ENCODE measurements at regions not wholly inside any gene's neighbourhood (a gene's known extent, or its start where the extent isn't known, plus 50 kb on each side); places are given as distances from the start of the nearest gene placed in this dataset.

GRCh38 chr20:39252035-39252434 is 289.9 kb downstream of the DHX35 start:
- no peaks in the 10 kb centered on the region for H3K4me1 Mint-ChIP-seq
- H3K36me3 Mint-ChIP-seq = no peaks in the 10 kb centered on the region
- ChIA-PET CTCF (interaction anchor here (1.4 kb wide), 2 partner anchors 13 to 17 kb away, joined by 4 to 5 read pairs; no protein-coding TSS in a partner anchor), POLR2A (no interaction called here)
- H3K9me3 Mint-ChIP-seq = no peaks in the 10 kb centered on the region
- no peak overlapping the region for H3K4me3 Mint-ChIP-seq
- TF ChIP-seq ZNF532 (CRISPR knock-in tag; IDR thresholded peaks at IDR 0.05; ENCODE audit: borderline replicate concordance) (no peak), CTCF (IDR thresholded peaks at IDR 0.05) (no peak), ZNF416 (CRISPR knock-in tag; IDR thresholded peaks at IDR 0.05) (no peak), ETV6 (CRISPR knock-in tag; IDR thresholded peaks at IDR 0.05) (no peak), ZNF232 (CRISPR knock-in tag; IDR thresholded peaks at IDR 0.05) (no peak), TCF7 (CRISPR knock-in tag; IDR thresholded peaks at IDR 0.05; ENCODE audit: low read depth) (no peak), MXD4 (CRISPR knock-in tag; IDR thresholded peaks at IDR 0.05; ENCODE audit: borderline replicate concordance) (no peak)
- no peaks in the 10 kb centered on the region; the same call in 1 of the 2 replicates for H3K27me3 Mint-ChIP-seq (ENCODE audit: low read depth)
- no peak overlapping the region for H3K27ac Mint-ChIP-seq
- ATAC-seq (no peak), DNase-seq (ENCODE audit: low spot score) (no peak)

GRCh38 chr20:39249798-39250197 is 287.7 kb downstream of the DHX35 start:
- TF ChIP-seq USF1 (CRISPR knock-in tag; IDR thresholded peaks at IDR 0.05) (no peak), ZMAT4 (CRISPR knock-in tag; IDR thresholded peaks at IDR 0.05) (no peak), OVOL2 (CRISPR knock-in tag; IDR thresholded peaks at IDR 0.05; ENCODE audit: borderline replicate concordance) (no peak), CDX4 (CRISPR knock-in tag; IDR thresholded peaks at IDR 0.05; ENCODE audit: borderline replicate concordance) (no peak), NR3C1 (CRISPR knock-in tag; conservative IDR thresholded peaks at IDR 0.05; ENCODE audit: low read depth) (no peak), SMAD4 (CRISPR knock-in tag; IDR thresholded peaks at IDR 0.05) (no peak), ZNF138 (CRISPR knock-in tag; conservative IDR thresholded peaks at IDR 0.05) (no peak), ZNF416 (CRISPR knock-in tag; IDR thresholded peaks at IDR 0.05) (no peak), TCF7 (CRISPR knock-in tag; IDR thresholded peaks at IDR 0.05; ENCODE audit: low read depth) (no peak), FOXJ3 (CRISPR knock-in tag; IDR thresholded peaks at IDR 0.05; ENCODE audit: borderline replicate concordance) (no peak), STAT6 (CRISPR knock-in tag; conservative IDR thresholded peaks at IDR 0.05; ENCODE audit: low read depth) (no peak), IRF1 (CRISPR knock-in tag; IDR thresholded peaks at IDR 0.05) (no peak), SOX15 (CRISPR knock-in tag; IDR thresholded peaks at IDR 0.05) (no peak), PREB (CRISPR knock-in tag; IDR thresholded peaks at IDR 0.05; ENCODE audit: borderline replicate concordance) (no peak), ATF6 (CRISPR knock-in tag; IDR thresholded peaks at IDR 0.05) (no peak)
- DNase-seq (ENCODE audit: low spot score) = no peak
- Mint-ChIP-seq H3K4me3 (no peak overlapping the region), H3K36me3 (no peaks in the 10 kb centered on the region), H3K27me3 (ENCODE audit: low read depth) (no peaks in the 10 kb centered on the region; the same call in 1 of the 2 replicates), H3K27ac (no peak overlapping the region), H3K4me1 (no peaks in the 10 kb centered on the region), H3K9me3 (no peaks in the 10 kb centered on the region)
- CTCF ChIA-PET = no interaction called here
- POLR2A ChIA-PET = no interaction called here
- no peak for ATAC-seq

Data from WTC11 (cell line).